ENCODE measurements at regions not wholly inside any gene's neighbourhood (a gene's known extent, or its start where the extent isn't known, plus 50 kb on each side); places are given as distances from the start of the nearest gene placed in this dataset.
A peak's percentile ranks its signal among the peaks of the same experiment; 100 is the strongest.

DNA sequence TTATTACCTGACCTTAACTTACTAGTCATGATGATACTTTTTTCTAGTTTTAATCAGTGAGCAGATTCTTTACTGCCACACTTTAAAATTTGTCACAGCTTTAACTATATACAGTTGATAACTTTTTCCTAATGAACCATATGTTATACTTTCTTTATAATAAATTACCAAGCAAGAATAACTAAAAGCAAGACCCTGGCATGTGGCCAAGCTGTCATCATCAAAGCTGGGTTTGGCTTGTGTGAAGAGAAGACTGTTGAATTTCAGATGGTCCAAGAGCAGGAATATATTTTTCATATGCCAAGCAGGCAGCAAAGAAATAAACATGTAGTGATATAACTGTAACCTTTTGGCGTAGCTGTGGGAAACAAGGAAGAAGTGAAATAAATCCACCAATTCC lies 93.5 kb downstream of the PUS7L start:
- no peaks in the 10 kb centered on the region for H3K27me3 Mint-ChIP-seq
- DNase-seq: no peak
- H3K4me3 Mint-ChIP-seq: no peak overlapping the region
- no peaks in the 10 kb centered on the region for H3K4me1 Mint-ChIP-seq
- ATAC-seq (ENCODE audit: low read depth in 2 of 2): no peak
- no peaks in the 10 kb centered on the region for H3K36me3 Mint-ChIP-seq
- H3K27ac Mint-ChIP-seq: no peak overlapping the region
- H3K9me3 Mint-ChIP-seq: peaks cover 0 to 2% (median 0%) of the 10 kb centered on the region in 7 donors

- no peak overlapping the region for H3K27ac Mint-ChIP-seq
- DNase-seq (no peak), ATAC-seq (ENCODE audit: low read depth in 2 of 2) (no peak)
- no peaks in the 10 kb centered on the region for H3K27me3 Mint-ChIP-seq
- no peaks in the 10 kb centered on the region for H3K4me1 Mint-ChIP-seq
- peaks cover 0 to 2% (median 0%) of the 10 kb centered on the region in 7 donors for H3K9me3 Mint-ChIP-seq
- no peak overlapping the region for H3K4me3 Mint-ChIP-seq
- H3K36me3 Mint-ChIP-seq: no peaks in the 10 kb centered on the region
Observed at GRCh38 chr12:43662736-43663135, 95.9 kb downstream of the PUS7L start.

DNA sequence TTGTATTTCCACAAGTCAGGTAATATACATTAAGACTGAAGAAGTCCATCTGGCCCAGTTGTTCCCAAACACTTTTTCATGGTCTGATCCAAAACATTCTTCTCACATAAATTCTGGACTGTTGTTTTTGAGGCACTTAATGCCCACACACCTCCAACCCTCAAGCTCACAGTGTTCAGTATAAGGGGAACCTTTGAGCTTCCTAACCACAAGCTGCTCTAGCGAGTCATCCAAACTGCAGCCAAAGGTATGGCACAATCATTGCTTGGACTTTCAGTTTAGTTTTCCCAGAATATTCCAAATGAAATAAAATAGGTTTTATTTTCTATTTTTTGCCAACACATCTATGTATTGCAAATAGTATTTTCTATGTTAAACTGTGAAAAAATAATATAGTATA lies 103.0 kb downstream of the PUS7L start:
- Mint-ChIP-seq H3K36me3 (no peaks in the 10 kb centered on the region), H3K4me1 (no peaks in the 10 kb centered on the region), H3K4me3 (no peak overlapping the region), H3K27me3 (peaks cover 0 to 5% (median 0%) of the 10 kb centered on the region in 3 donors), H3K27ac (no peak overlapping the region), H3K9me3 (peaks cover 0 to 3% (median 0%) of the 10 kb centered on the region in 7 donors)
- no peak for DNase-seq
- ATAC-seq (ENCODE audit: low read depth in 2 of 2): no peak

DNA sequence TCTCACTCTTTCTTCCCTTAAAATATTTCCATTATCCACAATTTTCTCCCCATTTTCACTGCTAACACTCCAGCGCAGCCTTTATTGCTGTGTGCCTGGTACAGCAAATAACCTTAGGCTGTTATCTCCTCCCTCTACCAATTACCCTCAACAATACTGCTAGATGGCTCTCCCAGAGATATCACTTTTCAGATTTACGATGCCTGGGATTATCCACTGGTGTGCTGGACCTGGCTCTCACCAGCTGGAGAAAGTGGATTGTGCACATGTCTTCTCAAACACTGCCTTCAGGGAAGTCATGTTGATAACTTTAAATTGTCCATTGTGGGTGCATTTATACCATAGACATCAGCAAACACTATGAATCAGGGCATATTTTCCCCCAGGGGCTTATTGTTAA lies 101.9 kb upstream of the ADAMTS20 start:
- Mint-ChIP-seq H3K27me3 (peaks cover 0 to 10% (median 0%) of the 10 kb centered on the region in 3 donors), H3K36me3 (no peaks in the 10 kb centered on the region), H3K27ac (peak overlapping the region in 1 of 6 donors; percentile 5), H3K9me3 (peaks cover 0 to 3% (median 0%) of the 10 kb centered on the region in 7 donors), H3K4me1 (no peaks in the 10 kb centered on the region), H3K4me3 (peak overlapping the region in 1 of 8 donors; percentile 6)
- no peak for ATAC-seq (ENCODE audit: low read depth in 2 of 2)
- DNase-seq: no peak

- Mint-ChIP-seq H3K4me1 (no peaks in the 10 kb centered on the region), H3K27me3 (peaks cover 0 to 10% (median 0%) of the 10 kb centered on the region in 3 donors), H3K9me3 (peaks cover 0 to 3% (median 0%) of the 10 kb centered on the region in 7 donors), H3K36me3 (no peaks in the 10 kb centered on the region), H3K4me3 (no peak overlapping the region), H3K27ac (peak overlapping the region in 1 of 6 donors; percentile 5)
- ATAC-seq (ENCODE audit: low read depth in 2 of 2) (no peak), DNase-seq (no peak)
Observed at GRCh38 chr12:43653289-43653915, 101.4 kb upstream of the ADAMTS20 start.

GRCh38 chr12:43648636-43649035 lies 96.6 kb upstream of the ADAMTS20 start:
- H3K9me3 Mint-ChIP-seq: peaks cover 0 to 2% (median 0%) of the 10 kb centered on the region in 7 donors
- peaks cover 0 to 8% (median 0%) of the 10 kb centered on the region in 3 donors for H3K27me3 Mint-ChIP-seq
- H3K36me3 Mint-ChIP-seq: no peaks in the 10 kb centered on the region
- no peak for DNase-seq
- H3K4me3 Mint-ChIP-seq: no peak overlapping the region
- H3K27ac Mint-ChIP-seq: no peak overlapping the region
- no peak for ATAC-seq (ENCODE audit: low read depth in 2 of 2)
- H3K4me1 Mint-ChIP-seq: no peaks in the 10 kb centered on the region

GRCh38 chr12:43638806-43639205 lies 86.8 kb upstream of the ADAMTS20 start:
- H3K4me1 Mint-ChIP-seq: no peaks in the 10 kb centered on the region
- peaks cover 0 to 7% (median 5%) of the 10 kb centered on the region in 3 donors for H3K27me3 Mint-ChIP-seq
- H3K4me3 Mint-ChIP-seq: no peak overlapping the region
- no peaks in the 10 kb centered on the region for H3K36me3 Mint-ChIP-seq
- H3K27ac Mint-ChIP-seq: no peak overlapping the region
- DNase-seq: no peak
- peaks cover 0 to 4% (median 0%) of the 10 kb centered on the region in 7 donors for H3K9me3 Mint-ChIP-seq
- no peak for ATAC-seq (ENCODE audit: low read depth in 2 of 2)

GRCh38 chr12:43636725-43637463 lies 84.9 kb upstream of the ADAMTS20 start:
- Mint-ChIP-seq H3K36me3 (no peaks in the 10 kb centered on the region), H3K27ac (no peak overlapping the region), H3K9me3 (peaks cover 0 to 4% (median 0%) of the 10 kb centered on the region in 7 donors), H3K27me3 (peaks cover 0 to 7% (median 5%) of the 10 kb centered on the region in 3 donors), H3K4me3 (no peak overlapping the region), H3K4me1 (no peaks in the 10 kb centered on the region)
- no peak for ATAC-seq (ENCODE audit: low read depth in 2 of 2)
- no peak for DNase-seq

DNA sequence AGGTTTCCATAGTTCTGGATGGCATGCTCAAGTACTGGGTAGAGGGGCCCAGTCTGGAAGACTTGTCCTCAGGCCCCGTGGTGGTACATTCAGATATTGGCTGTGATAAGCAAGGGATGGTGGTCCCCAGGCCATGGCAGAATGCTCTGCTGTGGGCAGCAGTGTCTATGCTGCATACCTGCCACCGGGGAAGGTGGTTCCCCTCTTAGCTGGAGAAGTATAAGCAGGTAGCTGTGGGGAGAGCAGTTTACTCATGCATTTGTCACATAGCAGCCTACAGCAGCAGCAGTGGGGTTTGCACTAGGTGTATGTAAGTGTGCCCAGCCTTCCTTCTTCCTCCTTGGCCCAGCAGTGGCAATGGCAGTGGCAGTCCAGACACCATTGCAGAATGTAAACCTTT lies 69.3 kb upstream of the ADAMTS20 start:
- Mint-ChIP-seq H3K9me3 (peaks cover 0 to 13% (median 5%) of the 10 kb centered on the region in 7 donors), H3K4me1 (no peaks in the 10 kb centered on the region), H3K4me3 (no peak overlapping the region), H3K36me3 (no peaks in the 10 kb centered on the region), H3K27me3 (no peaks in the 10 kb centered on the region), H3K27ac (no peak overlapping the region)
- ATAC-seq (ENCODE audit: low read depth in 2 of 2) (no peak), DNase-seq (no peak)

DNA sequence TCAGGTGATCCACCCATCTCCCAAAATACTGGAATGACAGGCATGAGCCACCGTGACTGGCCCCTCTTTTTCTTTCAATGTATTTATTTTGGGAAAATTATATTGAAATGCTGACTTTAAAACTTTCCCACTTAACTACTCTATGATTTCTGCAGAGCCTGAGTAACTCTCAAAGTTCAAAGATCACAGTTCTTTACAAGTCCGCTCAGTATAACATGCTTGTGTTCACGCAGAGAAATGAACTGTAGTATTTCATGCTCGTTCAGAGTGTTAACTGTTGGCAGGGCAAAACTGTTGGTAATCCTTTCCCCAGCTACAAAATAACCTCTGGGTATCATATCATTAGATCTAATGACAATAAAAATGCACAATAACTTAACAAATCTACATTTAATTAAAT lies 50.7 kb upstream of the ADAMTS20 start:
- Mint-ChIP-seq H3K27ac (no peak overlapping the region), H3K36me3 (no peaks in the 10 kb centered on the region), H3K27me3 (no peaks in the 10 kb centered on the region), H3K4me1 (no peaks in the 10 kb centered on the region), H3K9me3 (peaks cover 0 to 5% (median 0%) of the 10 kb centered on the region in 7 donors), H3K4me3 (no peak overlapping the region)
- ATAC-seq (ENCODE audit: low read depth in 2 of 2): no peak
- no peak for DNase-seq
